Cardiac fibroblast (primary cell): ENCODE measurements at regions not wholly inside any gene's neighbourhood (a gene's known extent, or its start where the extent isn't known, plus 50 kb on each side); places are given as distances from the start of the nearest gene placed in this dataset.

Experiments used
- DNase-seq, 2 donors: peaks; one replicate each; pipeline versions ENCODE4 v3.0.0 to v3.0.0-alpha.2; 2010; ENCODE audit warnings: low read depth in 2 of 2
- H3K4me3 ChIP-seq, 2 donors: replicated peaks in 1 of 2; 1 replicate in 1 of 2; 2 replicates in 1 of 2; pipeline ENCODE4 v1.5.1; 2011; ENCODE audit warnings: low read depth in 2 of 2, low read length in 2 of 2, mild to moderate bottlenecking in 2 of 2, moderate library complexity in 1 of 2
- CTCF ChIP-seq: IDR thresholded peaks from one replicate; pipeline ENCODE4 v1.5.1; 2011; ENCODE audit warnings: low read depth, mild to moderate bottlenecking, low read length, inconsistent platforms

DNA sequence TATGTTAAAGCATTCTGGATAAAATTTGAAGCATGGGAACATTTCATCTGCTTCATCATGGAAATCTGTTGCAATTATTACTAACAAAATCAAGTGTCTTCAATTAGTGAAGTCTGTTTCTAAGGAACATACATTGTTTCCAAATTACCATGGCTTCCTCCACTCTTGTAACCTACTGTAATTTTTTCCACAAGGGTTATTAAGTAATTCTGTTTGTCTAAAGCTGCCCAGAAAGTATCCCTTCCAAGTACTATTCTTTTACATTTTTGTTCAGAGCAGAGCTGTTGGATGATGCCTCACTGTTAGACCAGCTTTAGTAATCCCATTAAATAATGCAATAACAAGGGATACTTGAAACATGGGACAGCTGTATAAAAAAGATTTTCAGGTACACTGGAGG, 483.5 kb upstream of the CD180 start:
- H3K4me3 ChIP-seq: no peak overlapping the region
- DNase-seq: peak in 1 of 2 donors; percentile 13
- no peak for TF ChIP-seq CTCF

GRCh38 chr5:67679184-67679841, 482.7 kb upstream of the CD180 start:
- no peak for DNase-seq
- H3K4me3 ChIP-seq: no peak overlapping the region
- no peak for TF ChIP-seq CTCF

DNA sequence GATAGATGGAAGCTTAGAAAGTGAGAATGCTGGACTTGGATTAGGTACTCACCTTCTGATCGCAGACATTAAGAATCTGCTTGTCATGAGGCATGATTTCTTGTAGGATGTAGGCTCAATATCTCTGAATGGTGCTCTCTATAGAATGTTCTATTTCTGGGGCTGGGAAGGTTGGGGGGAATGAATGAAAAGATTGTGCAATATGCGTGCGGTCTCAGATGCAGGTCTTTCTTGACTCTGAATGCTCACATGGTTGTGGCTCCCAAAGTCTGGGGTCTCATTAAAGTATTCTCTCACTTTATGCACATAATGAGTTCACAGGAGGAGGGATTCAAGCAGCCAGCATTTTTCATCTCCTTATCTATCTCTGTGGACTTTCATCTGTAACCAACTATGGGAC, 482.0 kb upstream of the CD180 start:
- H3K4me3 ChIP-seq: no peak overlapping the region
- no peak for DNase-seq
- no peak for TF ChIP-seq CTCF

GRCh38 chr5:67677422-67677970, 480.9 kb upstream of the CD180 start:
- DNase-seq: no peak
- H3K4me3 ChIP-seq: no peak overlapping the region
- no peak for TF ChIP-seq CTCF

DNA sequence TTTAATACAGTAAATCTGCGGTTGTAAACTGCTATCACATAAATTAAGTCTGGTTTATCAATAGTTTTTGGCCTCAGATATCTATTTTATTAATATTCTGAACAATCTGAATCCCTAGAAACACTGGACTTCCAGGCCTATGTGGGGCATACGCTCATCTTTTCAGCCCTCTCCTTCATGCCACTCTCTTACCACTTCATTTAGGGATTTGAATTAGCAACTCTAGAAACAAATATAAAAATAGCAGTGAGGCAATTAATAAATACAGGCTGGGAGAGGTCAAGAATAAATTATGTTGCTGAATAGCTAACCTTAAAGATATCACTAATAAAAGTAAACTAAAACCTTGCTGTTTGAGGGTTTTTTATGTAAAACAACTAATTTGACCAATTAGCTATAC, 480.3 kb upstream of the CD180 start:
- no peak overlapping the region for H3K4me3 ChIP-seq
- no peak for DNase-seq
- TF ChIP-seq CTCF: no peak

GRCh38 chr5:67674159-67674655, 477.6 kb upstream of the CD180 start:
- DNase-seq: no peak
- H3K4me3 ChIP-seq: no peak overlapping the region
- no peak for TF ChIP-seq CTCF
